ENCODE measurements at regions not wholly inside any gene's neighbourhood (a gene's known extent, or its start where the extent isn't known, plus 50 kb on each side); places are given as distances from the start of the nearest gene placed in this dataset.

GRCh38 chrX:43525901-43526610, 130.0 kb upstream of the MAOA start:
- no peak for DNase-seq

- DNase-seq: no peak
Measured at GRCh38 chrX:43526878-43527277, 129.2 kb upstream of the MAOA start.

- DNase-seq: no peak
Measured at GRCh38 chrX:43527801-43528200, 128.3 kb upstream of the MAOA start.

DNA sequence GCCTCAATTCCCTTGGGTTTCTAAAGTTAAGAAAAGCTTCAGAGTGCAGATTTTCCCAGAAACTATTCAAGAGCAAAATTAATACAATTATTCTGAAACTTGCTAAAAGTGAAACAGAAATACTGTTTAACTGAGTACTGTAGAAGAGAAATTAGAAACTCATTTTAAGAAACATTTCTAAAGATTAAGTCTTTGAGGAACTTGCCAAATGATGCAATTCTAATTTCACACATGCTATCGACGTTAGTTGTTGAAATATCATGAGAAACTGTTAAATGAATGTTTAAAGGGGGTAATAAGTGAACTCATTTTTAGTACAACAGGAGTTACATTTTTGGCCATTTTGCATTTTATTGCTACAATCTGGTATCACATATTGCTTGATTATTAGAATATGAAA, 125.3 kb upstream of the MAOA start:
- no peak for DNase-seq

DNA sequence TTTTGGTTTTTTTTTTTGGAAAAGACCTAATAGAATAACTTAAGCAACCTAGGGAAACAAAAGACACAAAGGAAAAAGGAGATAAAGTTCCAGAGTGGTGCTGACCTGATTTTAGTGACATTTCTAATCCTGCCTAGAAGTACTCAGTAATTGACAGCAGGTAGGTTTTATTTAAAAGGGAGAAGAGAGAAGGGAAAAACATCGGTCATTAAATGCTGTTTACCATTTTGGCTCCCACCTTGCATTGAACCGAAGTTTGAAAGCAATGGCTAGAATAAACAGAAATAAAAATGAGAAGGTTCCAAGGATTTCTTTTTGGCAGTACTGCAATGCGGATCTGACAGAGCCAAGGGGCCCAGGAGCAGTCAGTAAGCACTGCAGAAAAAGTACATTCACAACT, 115.8 kb upstream of the MAOA start:
- DNase-seq: no peak

DNA sequence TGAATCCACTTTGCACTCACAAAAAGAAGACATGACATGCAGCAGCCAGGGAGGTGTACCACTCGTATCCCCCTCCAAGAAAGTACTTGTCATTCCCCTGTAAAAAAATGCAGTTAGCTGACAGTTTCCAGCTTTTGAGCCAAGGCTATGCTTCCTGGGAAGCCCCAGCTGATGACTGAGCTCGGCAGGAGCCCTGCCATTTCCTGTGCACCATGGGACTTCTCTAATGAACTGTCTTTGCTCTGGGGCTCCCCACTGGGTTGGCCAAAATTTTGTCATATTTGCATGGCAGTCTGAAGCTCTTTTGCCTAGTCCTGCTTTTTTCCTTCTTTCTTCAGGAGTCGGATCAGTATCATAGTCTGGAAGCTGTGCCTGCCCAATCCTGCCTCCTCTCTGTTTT, 104.5 kb upstream of the MAOA start:
- no peak for DNase-seq

- DNase-seq: no peak
Measured at GRCh38 chrX:43552156-43552555, 103.9 kb upstream of the MAOA start.

DNA sequence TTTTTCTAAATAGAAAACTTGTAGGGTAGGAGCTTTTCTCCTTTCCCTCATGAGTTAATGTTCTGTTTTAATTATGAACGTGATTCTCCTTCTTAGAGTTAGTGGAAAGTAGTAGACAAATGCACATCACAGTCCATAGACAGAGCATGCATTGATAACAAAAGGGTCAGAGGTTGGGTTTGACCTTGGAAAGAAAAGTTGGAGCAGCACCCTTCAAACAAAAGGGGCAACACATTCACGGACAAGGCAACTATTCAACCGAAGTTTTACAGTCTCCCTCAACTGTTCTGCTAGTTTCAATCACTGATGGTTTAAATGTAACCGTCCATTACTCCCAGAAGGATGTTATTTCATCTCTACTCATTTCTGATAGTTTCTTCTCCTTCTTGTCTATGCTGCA, 103.4 kb upstream of the MAOA start:
- DNase-seq: no peak

- no peak for DNase-seq
Measured at GRCh38 chrX:43553257-43553656, 102.8 kb upstream of the MAOA start.

DNA sequence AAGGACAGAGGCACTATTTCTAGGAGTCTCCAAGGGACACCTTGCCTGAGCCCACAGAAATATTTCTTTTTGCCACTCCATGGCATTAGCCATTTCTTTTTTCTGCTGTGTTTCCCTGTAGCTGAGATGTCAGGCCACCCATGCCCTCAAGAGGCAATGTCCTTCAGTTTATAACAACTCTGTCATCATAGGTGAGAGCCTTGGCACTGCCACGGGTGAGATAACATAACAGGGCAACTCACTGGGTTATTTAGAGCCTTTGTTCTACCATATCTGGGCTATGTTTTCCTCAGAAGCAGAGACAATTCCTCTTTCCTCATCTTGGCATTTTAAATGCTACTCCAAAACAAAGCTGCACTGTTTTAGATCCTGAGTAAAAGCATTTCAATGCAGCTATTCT, 99.9 kb upstream of the MAOA start:
- DNase-seq: no peak

- DNase-seq: no peak
Measured at GRCh38 chrX:43557792-43558191, 98.3 kb upstream of the MAOA start.

DNA sequence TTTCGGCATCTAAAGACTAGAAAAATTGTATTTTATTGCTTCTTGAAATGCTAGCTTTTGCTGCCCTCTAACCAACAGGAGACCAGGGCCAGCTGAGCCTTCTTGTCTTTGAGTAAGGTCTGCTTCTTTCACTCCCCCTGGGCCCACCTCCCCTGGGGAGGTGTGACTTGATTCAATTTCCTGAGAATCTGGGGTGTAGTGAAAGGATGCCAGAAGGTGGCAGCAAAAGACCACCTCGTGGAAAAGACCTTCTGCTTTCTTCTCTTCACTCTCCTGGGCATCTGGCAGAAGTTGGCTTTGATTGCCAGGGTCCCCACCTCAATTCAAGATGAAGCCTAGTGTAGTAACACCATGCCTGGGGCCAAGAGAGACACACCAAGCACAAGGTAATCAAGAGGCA, 96.5 kb upstream of the MAOA start:
- DNase-seq: no peak

DNA sequence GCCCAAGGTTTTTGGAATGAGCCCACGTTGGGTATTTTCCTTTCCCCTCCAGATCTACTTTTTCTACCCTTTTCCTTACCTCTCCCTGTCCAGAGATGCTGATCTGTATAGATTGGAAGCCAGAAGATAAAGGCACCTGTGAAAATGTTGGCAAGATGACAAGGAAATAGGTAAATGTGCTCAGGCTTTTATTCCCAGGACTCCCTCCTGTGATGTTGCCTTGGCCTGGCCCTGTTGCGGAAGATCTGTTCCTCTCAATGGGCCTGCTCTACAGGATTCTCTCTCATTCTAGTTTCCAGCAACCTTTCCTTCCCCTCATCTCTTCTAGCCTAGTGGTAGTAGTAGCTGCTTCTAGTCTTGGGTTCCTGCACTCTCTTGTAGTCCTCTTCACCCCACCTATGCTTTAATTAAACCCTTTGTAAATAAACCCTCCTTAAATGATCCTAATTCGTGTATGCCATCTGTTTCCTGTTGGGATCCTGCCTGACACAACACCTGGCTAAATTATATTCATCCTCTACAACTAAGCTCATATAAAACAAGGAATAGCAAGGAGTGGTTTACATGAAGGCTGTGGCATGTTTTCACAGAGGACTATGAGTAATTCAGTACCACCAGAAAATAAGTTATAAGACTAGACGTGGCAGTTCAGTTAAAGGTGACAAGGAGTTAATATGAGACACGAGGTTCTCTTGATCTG, 95.7 kb upstream of the MAOA start:
- no peak for DNase-seq

GRCh38 chrX:43562372-43562771, 93.7 kb upstream of the MAOA start:
- DNase-seq: no peak

- no peak for DNase-seq
Measured at GRCh38 chrX:43564953-43565352, 91.1 kb upstream of the MAOA start.

GRCh38 chrX:43566170-43566569, 89.9 kb upstream of the MAOA start:
- DNase-seq: no peak

DNA sequence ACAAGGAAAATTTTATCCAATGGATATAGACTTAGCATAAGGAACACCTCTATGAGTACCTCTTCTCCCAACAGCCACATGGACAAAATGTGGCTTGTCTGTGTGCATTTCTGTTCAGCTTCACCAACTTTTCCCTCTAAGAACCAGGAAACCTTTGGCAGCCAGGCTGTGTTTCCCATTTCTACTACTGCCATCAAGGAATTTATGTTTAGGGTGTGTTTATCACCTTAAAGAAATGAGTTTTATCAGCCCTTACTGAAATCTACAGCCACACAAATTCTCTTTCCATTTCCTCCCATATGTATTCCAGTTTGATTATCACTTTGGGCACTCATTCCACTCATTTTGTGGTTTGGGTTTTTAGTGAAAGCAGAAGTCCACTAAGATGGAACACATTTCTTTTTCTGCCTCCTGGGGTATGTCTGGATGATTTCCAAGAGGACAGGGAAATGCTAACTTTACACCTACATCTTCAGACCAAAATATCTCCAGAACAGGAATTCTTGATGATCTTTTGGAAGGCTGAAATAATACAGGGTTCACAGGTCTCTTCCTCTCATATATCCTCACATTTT, 82.6 kb upstream of the MAOA start:
- no peak for DNase-seq

GRCh38 chrX:43580621-43581020, 75.5 kb upstream of the MAOA start:
- no peak for DNase-seq

DNA sequence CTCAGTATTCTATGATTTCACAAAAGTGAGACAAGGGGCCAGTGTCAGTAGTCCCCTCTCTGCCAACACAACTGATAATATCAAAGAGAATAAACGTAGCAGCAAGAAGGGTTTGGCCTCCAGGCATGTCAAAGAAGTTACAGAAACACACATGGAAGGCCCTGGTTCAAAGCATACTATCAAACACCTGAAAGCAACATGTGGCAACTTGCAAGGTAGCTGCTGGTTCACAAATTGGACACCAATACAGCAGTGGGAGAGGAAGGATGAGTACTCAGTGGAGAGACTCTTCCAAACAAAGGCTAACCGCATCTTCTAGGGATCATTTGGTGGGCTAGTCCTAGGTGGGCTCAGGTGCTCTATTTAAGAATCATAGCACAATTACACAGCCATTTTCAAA, 74.9 kb upstream of the MAOA start:
- DNase-seq: no peak

- no peak for DNase-seq
Measured at GRCh38 chrX:43581888-43582539, 74.1 kb upstream of the MAOA start.

GRCh38 chrX:43582540-43582913, 73.6 kb upstream of the MAOA start:
- DNase-seq: no peak

- DNase-seq: no peak
Measured at GRCh38 chrX:43585922-43586321, 70.2 kb upstream of the MAOA start.

DNA sequence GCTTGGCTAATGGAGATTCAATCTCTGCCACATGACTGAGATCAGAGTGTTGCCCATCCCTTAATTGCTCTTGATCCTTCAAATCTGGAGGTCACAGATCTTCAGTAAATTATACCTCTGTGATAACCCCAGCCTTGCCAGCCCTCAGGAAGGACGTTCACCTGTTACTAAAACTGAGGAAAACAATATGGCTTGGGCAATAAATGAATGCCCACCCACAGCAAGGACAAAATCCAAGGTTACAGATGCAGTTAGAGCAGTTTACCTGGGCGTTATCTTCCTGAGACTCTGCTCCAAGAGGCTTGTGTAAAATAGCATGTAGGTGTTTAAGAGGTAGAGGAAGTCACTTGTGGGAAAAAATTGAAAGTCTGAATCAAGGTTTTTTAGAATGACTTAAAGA, 69.3 kb upstream of the MAOA start:
- no peak for DNase-seq

DNA sequence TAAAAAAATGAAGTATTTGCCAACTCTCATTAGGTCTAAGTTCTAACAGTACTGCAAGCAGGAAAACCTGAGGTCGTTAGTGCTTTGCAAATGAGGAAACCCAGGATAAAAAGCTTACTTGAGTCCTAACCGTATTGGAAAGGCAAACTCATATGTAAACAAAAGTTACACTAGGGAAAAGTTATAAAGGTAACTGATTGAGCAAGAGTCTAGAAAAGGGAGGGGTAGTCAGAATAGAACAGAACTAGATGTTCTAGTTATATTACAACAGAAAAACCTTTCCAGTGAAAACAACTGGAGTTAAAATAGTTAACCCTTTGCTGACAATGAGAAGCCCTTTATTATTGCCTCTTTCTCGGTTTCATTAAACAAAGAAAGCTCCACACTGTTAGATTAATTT, 66.4 kb upstream of the MAOA start:
- no peak for DNase-seq
